LNCaP clone FGC (cell line): ENCODE measurements at regions not wholly inside any gene's neighbourhood (a gene's known extent, or its start where the extent isn't known, plus 50 kb on each side); places are given as distances from the start of the nearest gene placed in this dataset.
A peak's percentile ranks its signal among the peaks of the same experiment; 100 is the strongest.

Experiments used
- DNase-seq: peaks from one replicate; pipeline ENCODE4 v3.0.0-alpha.2; 2011; ENCODE audit warnings: low read depth
- H3K4me3 ChIP-seq: 2 replicates; pipeline ENCODE4 v1.5.1; 2011; ENCODE audit warnings: mild to moderate bottlenecking, low read depth, low read length, control low read depth
- TF ChIP-seq, protein P1 (sequence below): IDR thresholded peaks from 2 replicates; pipeline ENCODE4 v1.5.1; 2012; ENCODE audit warnings: mild to moderate bottlenecking; ENCODE audit not compliant: control insufficient read depth, insufficient read depth; ENCODE audit errors: extremely low read depth

DNA sequence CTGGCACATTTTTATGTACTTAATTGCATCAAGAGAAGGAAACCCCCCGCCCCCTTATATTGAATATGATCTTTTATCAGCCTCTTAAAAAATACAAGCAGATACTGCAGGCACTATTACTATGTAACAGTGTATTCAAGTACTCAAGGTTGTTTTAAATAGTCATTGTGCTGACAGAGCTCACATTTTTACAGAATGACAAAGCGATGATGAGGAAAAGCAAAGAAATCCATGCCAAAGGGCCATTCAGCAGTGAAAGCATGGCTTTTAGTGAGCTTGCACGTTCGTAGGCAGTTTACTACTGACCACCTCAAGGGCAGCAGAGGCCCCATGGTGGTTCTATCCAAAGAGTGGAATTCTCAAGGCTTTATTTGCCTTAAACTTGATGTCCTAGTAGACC, 146.8 kb downstream of the RPS12 start:
- H3K4me3 ChIP-seq: no peak overlapping the region
- DNase-seq: no peak
- TF ChIP-seq, protein P1, sequence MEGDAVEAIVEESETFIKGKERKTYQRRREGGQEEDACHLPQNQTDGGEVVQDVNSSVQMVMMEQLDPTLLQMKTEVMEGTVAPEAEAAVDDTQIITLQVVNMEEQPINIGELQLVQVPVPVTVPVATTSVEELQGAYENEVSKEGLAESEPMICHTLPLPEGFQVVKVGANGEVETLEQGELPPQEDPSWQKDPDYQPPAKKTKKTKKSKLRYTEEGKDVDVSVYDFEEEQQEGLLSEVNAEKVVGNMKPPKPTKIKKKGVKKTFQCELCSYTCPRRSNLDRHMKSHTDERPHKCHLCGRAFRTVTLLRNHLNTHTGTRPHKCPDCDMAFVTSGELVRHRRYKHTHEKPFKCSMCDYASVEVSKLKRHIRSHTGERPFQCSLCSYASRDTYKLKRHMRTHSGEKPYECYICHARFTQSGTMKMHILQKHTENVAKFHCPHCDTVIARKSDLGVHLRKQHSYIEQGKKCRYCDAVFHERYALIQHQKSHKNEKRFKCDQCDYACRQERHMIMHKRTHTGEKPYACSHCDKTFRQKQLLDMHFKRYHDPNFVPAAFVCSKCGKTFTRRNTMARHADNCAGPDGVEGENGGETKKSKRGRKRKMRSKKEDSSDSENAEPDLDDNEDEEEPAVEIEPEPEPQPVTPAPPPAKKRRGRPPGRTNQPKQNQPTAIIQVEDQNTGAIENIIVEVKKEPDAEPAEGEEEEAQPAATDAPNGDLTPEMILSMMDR: no peak

DNA sequence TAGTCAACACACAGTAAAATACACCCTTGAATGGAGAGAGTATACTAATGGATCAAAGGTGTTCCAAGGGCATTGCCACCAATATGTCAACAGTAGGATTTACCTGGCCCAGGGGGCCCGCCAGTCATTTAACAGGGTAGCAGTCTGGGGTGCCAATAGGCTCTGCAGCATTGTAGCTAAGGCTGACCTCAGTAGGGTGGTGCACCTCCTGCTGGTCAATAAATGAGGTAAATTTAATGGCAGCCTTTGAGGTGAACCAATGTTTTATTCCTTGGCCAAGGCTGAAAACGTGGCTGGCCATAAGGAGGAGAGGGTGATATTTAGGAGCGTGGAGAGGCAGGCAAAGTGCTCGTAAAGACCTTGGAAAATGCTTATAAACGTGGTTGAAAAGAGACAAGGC, 147.2 kb downstream of the RPS12 start:
- H3K4me3 ChIP-seq: no peak overlapping the region
- DNase-seq: no peak
- TF ChIP-seq, protein P1: no peak

DNA sequence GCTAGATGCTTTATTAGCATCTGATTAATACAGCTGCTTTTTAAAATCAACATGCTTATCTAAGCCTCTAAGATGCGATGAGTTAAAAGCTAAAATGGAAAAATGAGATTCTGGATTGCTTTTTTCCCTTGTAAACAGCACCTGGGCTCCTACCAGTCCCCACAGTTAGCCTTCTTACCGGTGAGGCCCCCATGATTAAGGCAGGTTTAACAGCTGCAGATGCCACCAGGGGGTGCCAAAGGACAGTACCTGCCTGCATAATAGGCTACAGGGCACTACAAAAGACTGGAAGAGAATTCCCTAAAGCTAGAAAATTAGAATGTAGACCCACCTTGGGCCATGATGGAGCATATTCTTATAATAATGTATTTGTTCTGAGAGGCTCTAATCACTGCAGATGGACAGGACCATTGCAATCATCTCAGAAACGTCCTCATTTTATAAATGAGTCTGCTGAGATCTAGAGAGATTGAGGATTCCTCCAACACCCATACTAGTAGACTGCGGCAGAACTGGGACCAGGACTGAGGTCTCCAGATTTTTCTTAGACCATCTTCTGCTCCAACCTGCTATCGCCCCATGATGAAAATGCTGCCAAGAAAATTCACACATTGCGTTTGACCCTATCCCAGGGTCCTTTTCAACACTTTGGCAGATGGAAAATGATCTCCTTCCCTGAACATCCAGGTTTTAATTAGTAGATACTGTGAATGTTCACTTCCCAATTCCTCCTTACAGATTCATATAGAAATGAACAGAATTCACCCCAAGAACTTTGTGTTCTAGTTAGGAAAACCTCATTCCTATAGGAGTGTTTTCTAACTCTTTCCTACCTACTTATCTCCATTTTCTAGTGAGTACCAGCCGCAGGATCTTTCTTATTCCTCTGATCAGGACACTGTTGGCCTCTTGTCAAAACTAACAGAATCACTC, 148.8 kb downstream of the RPS12 start:
- H3K4me3 ChIP-seq: no peak overlapping the region
- DNase-seq: no peak
- TF ChIP-seq, protein P1: peak; percentile 81

DNA sequence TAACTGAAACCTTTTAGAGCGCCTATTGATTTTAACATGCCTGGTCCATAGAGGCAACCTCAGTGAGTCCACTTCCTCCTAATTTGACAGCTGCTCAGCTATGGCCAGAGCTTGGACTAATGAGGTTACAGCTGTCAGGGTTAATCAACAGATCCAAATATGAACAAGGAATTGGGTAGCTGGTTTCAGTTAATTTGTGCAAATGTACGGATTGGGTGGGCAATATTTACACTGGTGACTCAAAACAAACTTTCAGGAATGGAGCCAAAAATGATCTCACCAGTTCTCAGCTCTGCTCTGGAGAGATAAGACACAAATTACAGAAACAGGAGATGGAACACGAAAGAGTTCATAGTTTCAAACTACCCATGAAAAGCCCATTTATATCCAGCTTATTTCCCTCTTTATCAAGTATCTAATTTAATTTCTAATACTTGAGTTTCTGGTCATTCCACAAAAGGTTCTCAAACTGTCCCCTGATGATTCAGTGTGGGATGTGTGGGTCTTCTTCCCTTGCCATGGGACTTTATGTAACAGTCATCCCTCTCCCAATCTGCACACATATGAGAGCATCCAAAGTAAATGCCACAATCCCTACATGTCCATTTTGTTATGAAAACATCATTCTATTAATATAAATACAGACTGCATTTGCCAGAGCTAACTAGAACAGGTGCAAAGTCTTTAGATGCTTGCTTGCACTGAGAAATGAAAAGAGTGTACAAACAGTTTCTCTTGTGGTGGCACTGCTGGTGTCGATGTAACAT, 149.9 kb downstream of the RPS12 start:
- TF ChIP-seq, protein P1: no peak
- no peak for DNase-seq
- no peak overlapping the region for H3K4me3 ChIP-seq

DNA sequence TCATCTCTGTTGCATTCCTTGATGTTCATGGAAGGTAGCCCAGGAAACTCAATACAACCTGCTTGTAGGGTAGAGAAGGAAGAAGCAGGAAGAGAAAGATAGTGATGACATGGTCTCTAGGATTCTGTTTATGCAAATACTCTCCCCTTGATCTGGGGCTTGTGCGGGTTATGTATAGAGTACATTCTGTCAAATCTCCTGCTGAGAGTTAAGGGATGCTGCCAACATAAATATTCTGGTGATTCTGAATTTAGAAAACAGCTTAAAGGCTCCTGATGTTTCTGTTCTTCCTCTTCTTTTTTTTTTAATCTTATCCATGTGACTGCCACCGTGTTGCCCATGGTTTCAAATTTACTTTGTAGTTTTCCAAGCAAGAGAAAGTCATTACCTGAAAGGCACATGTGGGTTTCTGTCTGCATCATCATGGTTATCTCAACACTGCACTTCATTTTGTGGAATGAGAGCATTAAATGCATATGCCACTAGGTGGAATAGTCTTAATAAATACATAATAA, 150.6 kb downstream of the RPS12 start:
- TF ChIP-seq, protein P1: 0 out of 2 replicates have a peak, but pooled peaks have one; percentile 12
- H3K4me3 ChIP-seq: no peak overlapping the region
- DNase-seq: no peak

DNA sequence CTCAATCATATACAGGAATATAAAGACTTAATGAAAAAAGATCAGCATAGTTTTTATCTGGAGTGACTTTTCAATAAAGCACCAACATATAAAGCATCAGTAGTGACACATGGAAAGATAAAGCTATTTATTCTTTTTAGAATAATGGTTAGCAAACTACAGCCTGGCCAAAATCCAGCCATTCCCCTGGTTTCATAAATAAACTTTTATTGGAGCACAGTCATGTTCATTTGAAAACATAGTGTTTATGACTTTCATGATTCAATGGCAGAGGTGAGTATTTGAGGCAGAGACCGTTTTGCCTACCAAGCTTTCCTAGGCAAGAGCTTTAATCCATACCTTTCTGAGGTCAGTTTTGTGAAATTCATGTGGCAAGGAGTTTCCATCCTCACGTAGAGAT, 153.5 kb downstream of the RPS12 start:
- no peak overlapping the region for H3K4me3 ChIP-seq
- TF ChIP-seq, protein P1: no peak
- no peak for DNase-seq
